22Rv1 (cell line): ENCODE measurements at regions not wholly inside any gene's neighbourhood (a gene's known extent, or its start where the extent isn't known, plus 50 kb on each side); places are given as distances from the start of the nearest gene placed in this dataset.

ENCODE experiments used
- H3K27ac ChIP-seq: fragments of 450-650 bp; 2 replicates; pipeline ENCODE4 v1.5.1; 2017
- CTCF ChIP-seq: fragments of 450-650 bp; IDR thresholded peaks from 2 replicates; pipeline ENCODE4 v1.5.1; 2017; ENCODE audit warnings: mild to moderate bottlenecking
- ZFX ChIP-seq: fragments of 450-650 bp; IDR thresholded peaks from 2 replicates; pipeline ENCODE4 v1.6.1; 2017; ENCODE audit warnings: antibody characterized with exemption, borderline replicate concordance

GRCh38 chr18:56036741-56037140 is 448.7 kb upstream of the TCF4 start:
- TF ChIP-seq CTCF (no peak), ZFX (no peak)
- no peak overlapping the region for H3K27ac ChIP-seq

GRCh38 chr18:56035546-56035945 is 447.6 kb upstream of the TCF4 start:
- no peak overlapping the region for H3K27ac ChIP-seq
- TF ChIP-seq CTCF, result no peak
- TF ChIP-seq ZFX, result no peak

GRCh38 chr18:56034949-56035348 is 447.0 kb upstream of the TCF4 start:
- TF ChIP-seq ZFX, result no peak
- no peak for TF ChIP-seq CTCF
- H3K27ac ChIP-seq, result no peak overlapping the region

GRCh38 chr18:56030060-56030459 is 442.1 kb upstream of the TCF4 start:
- no peak overlapping the region for H3K27ac ChIP-seq
- TF ChIP-seq ZFX, result no peak
- TF ChIP-seq CTCF, result no peak

- H3K27ac ChIP-seq, result no peak overlapping the region
- TF ChIP-seq CTCF, result no peak
- no peak for TF ChIP-seq ZFX
Observed at GRCh38 chr18:56028514-56028913, 440.5 kb upstream of the TCF4 start.

- H3K27ac ChIP-seq, result no peak overlapping the region
- TF ChIP-seq ZFX (no peak), CTCF (no peak)
Observed at GRCh38 chr18:56026509-56026908, 438.5 kb upstream of the TCF4 start.

- H3K27ac ChIP-seq, result no peak overlapping the region
- TF ChIP-seq CTCF, result no peak
- no peak for TF ChIP-seq ZFX
Observed at GRCh38 chr18:56021809-56022195, 433.8 kb upstream of the TCF4 start.
